ENCODE measurements at regions not wholly inside any gene's neighbourhood (a gene's known extent, or its start where the extent isn't known, plus 50 kb on each side); places are given as distances from the start of the nearest gene placed in this dataset.
A peak's percentile ranks its signal among the peaks of the same experiment; 100 is the strongest.

DNA sequence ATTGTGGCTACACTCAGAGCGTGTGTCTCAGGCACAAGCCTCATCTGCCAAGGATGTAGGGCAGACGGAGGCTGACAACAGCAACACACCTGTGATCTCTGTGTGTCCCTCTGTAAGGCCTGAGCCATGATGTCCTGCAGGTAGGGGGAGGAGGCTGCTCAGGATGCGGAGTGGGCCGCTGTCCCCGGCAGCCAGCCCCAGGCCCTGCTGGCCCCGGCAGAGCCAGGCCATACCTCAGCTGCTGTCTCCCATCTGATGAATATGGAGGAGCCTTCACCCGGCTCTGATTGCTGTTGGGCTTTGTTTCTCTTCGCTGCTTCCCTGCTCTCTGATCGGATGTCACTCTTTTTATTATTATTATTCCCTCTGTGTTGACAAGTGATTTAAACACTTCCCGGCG is 83.6 kb upstream of the NCAM1 start:
- H3K27ac Mint-ChIP-seq (ENCODE audit: unreplicated experiment) = no peak overlapping the region
- peaks cover 3% of the 10 kb centered on the region for H3K4me1 Mint-ChIP-seq (ENCODE audit: low read depth)
- peaks cover 17% of the 10 kb centered on the region for H3K27me3 Mint-ChIP-seq (ENCODE audit: low read depth)
- no peaks in the 10 kb centered on the region for H3K9me3 Mint-ChIP-seq (ENCODE audit: low read depth)
- TF ChIP-seq, protein P1, sequence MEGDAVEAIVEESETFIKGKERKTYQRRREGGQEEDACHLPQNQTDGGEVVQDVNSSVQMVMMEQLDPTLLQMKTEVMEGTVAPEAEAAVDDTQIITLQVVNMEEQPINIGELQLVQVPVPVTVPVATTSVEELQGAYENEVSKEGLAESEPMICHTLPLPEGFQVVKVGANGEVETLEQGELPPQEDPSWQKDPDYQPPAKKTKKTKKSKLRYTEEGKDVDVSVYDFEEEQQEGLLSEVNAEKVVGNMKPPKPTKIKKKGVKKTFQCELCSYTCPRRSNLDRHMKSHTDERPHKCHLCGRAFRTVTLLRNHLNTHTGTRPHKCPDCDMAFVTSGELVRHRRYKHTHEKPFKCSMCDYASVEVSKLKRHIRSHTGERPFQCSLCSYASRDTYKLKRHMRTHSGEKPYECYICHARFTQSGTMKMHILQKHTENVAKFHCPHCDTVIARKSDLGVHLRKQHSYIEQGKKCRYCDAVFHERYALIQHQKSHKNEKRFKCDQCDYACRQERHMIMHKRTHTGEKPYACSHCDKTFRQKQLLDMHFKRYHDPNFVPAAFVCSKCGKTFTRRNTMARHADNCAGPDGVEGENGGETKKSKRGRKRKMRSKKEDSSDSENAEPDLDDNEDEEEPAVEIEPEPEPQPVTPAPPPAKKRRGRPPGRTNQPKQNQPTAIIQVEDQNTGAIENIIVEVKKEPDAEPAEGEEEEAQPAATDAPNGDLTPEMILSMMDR (IDR thresholded peaks at IDR 0.05) = no peak
- no peak overlapping the region for H3K4me3 Mint-ChIP-seq (ENCODE audit: unreplicated experiment)
- H3K36me3 Mint-ChIP-seq (ENCODE audit: low read depth) = no peaks in the 10 kb centered on the region
- no peak for DNase-seq (ENCODE audit: low spot score)

DNA sequence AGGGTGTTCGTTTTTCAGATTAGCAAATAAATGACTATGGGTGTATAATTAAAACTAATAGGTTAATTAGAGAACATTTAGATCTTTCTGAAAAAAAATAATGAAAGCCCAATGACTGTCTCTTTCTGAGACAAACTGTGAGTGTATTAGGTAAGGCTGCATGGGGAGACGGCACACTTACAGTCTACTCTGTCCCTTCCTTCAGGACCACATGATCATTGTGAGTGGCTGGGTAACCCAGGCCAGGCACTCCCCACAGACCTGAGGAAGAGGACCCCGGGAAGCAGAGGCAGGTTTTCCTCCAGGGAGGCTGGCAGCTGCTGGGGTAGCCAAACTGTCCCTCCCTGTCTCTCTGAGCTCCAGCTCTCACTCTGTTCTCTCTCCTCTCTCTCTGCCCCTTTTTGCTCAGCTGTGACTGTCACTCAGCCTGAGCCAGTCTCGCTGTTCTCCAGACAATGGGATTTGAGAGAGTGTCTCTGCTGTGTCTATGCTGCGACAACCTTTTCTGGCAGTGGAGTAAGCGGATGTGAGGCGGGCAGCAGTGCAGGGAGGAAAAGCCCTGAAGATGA is 83.1 kb upstream of the NCAM1 start:
- TF ChIP-seq, protein P1 (IDR thresholded peaks at IDR 0.05) = no peak
- Mint-ChIP-seq H3K27ac (ENCODE audit: unreplicated experiment) (no peak overlapping the region), H3K9me3 (ENCODE audit: low read depth) (no peaks in the 10 kb centered on the region), H3K27me3 (ENCODE audit: low read depth) (peaks cover 14% of the 10 kb centered on the region), H3K36me3 (ENCODE audit: low read depth) (no peaks in the 10 kb centered on the region), H3K4me1 (ENCODE audit: low read depth) (peaks cover 3% of the 10 kb centered on the region), H3K4me3 (ENCODE audit: unreplicated experiment) (no peak overlapping the region)
- DNase-seq (ENCODE audit: low spot score) = no peak

DNA sequence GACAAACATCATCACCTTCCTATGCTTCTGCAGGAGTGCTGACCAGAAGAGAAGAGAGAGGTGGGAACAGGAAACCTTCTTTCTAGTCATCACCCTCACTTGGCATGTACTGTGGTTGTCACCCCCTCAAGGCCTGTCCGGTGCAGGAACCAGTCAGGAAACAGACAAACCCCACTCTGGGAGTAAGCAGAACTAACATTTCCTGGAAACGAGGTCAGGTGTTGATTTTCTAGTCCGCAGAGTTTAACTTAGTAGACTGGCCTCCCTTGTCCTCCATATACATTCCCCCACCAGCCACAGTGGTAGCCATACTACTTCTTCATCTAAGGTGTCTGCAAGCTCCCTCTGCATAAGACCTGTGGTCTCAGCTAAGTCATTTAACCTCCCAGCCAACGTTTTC is 80.7 kb upstream of the NCAM1 start:
- H3K4me1 Mint-ChIP-seq (ENCODE audit: low read depth) = peaks cover 3% of the 10 kb centered on the region
- no peaks in the 10 kb centered on the region for H3K9me3 Mint-ChIP-seq (ENCODE audit: low read depth)
- TF ChIP-seq, protein P1 (IDR thresholded peaks at IDR 0.05) = no peak
- no peak overlapping the region for H3K27ac Mint-ChIP-seq (ENCODE audit: unreplicated experiment)
- no peaks in the 10 kb centered on the region for H3K36me3 Mint-ChIP-seq (ENCODE audit: low read depth)
- peaks cover 6% of the 10 kb centered on the region for H3K27me3 Mint-ChIP-seq (ENCODE audit: low read depth)
- H3K4me3 Mint-ChIP-seq (ENCODE audit: unreplicated experiment) = no peak overlapping the region
- no peak for DNase-seq (ENCODE audit: low spot score)

DNA sequence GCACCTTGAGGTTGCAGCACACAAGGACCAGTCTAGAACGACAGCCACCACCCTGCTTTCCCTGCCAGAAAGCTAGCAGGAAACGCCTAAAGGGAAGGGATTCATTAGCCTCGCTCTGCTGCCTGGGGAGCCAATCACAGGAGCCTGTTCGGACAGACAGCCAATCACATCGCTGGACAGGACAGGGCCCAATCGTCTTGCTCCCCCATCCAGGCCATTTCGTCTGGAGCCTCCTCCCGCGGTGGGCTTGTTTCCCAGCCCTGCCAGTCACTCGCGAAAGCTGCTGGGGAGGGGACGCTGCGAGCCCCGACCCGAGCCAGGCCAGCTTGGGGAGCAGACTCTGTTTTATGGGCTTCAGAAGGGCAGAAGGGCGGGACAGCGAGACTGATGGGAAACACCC is 79.8 kb upstream of the NCAM1 start:
- H3K4me3 Mint-ChIP-seq (ENCODE audit: unreplicated experiment) = peak overlapping the region; percentile 72
- H3K9me3 Mint-ChIP-seq (ENCODE audit: low read depth) = no peaks in the 10 kb centered on the region
- no peaks in the 10 kb centered on the region for H3K36me3 Mint-ChIP-seq (ENCODE audit: low read depth)
- TF ChIP-seq, protein P1 (IDR thresholded peaks at IDR 0.05) = no peak
- no peak overlapping the region for H3K27ac Mint-ChIP-seq (ENCODE audit: unreplicated experiment)
- peaks cover 2% of the 10 kb centered on the region for H3K27me3 Mint-ChIP-seq (ENCODE audit: low read depth)
- DNase-seq (ENCODE audit: low spot score) = no peak
- peaks cover 3% of the 10 kb centered on the region for H3K4me1 Mint-ChIP-seq (ENCODE audit: low read depth)

DNA sequence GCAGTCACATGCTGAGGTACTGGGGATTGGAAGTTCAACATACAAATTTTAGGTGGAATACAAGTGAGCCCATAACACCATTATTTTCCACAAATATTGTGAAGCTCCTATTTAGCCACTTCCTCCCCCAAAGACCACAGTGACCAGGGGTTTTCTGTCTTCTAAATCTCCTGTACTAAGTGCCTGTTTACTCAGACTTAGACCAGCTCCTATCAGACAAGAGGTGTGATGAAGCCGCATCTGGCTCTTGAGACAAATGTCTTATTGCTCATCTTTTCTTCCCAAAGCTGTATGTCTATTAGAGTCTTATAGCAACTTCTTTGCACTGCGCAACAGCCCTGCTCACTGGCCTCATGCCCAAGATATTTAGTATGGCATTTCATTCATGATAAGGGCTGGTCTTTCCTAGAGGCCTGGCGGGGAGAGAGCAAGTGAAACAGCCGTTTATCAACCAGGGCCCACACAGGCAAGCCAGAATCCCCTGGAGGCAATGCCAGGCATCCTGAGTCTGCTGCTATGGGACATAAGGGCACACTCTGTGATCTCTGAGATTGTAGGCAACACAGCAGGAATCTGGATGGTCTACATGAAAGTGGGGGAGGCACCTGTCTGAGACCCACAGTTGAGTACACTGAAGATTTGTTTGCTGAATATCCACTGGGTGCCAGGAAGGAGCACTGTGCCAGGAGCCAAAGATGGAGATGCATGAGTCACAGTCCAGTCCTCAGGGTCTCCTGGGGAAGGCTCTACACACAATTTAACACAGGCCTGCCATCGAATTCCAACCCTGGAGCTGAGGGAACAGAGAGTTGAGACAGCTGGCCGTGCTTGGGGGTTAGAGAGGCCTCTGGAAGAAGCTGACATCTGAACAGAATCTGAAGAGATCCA is 78.5 kb upstream of the NCAM1 start:
- Mint-ChIP-seq H3K9me3 (ENCODE audit: low read depth) (no peaks in the 10 kb centered on the region), H3K27ac (ENCODE audit: unreplicated experiment) (no peak overlapping the region), H3K4me3 (ENCODE audit: unreplicated experiment) (no peak overlapping the region), H3K36me3 (ENCODE audit: low read depth) (no peaks in the 10 kb centered on the region), H3K4me1 (ENCODE audit: low read depth) (peaks cover 3% of the 10 kb centered on the region), H3K27me3 (ENCODE audit: low read depth) (no peaks in the 10 kb centered on the region)
- no peak for DNase-seq (ENCODE audit: low spot score)
- TF ChIP-seq, protein P1 (IDR thresholded peaks at IDR 0.05) = no peak

Measured in chondrocyte (in vitro differentiated cells).